NCI-H1436 (cell line): ENCODE measurements at regions not wholly inside any gene's neighbourhood (a gene's known extent, or its start where the extent isn't known, plus 50 kb on each side); places are given as distances from the start of the nearest gene placed in this dataset.
A peak's percentile ranks its signal among the peaks of the same experiment; 100 is the strongest.

Source experiments
- DNase-seq: peaks from one replicate; lab custom pipeline; 2025; lab: John Stamatoyannopoulos, UW

DNA sequence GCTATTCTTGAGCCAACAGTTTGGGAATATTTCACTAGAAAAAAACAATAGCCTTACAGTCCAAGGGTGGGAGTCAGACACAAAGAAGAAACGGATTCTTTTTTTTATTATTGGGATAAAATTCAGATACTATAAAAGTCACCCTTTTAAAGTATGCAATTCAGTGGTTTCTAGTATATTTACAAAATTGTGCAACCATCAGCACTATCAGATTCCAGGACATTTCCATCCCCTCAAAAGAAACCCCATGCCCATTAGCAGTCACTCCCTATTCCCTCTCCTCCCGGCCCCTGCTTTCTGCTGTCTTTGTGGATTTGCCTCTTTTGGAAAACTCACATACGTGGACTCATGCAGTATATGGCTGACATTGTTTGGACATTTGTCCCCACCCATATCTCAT, 134.4 kb downstream of the C16orf95 start:
- no peak for DNase-seq

DNA sequence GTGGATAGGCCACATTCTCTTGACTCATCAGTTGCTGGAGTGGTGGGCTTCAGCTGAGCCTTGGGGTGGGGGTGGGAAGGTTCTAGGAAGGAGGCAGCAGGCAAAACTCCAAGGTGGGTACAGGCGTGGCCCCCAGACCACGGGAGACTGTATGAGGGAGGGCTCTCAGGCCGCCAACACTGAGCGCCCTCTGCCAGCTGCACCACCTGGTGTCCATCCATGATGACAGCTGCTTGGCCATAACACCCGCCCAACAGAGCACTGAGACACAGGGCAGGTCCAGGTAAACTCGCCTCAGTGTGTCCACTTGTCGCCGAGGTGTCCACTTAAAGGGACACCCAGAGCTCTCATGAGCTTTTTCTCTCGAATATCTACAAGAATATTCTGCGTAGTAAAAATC, 133.5 kb downstream of the C16orf95 start:
- DNase-seq = no peak

DNA sequence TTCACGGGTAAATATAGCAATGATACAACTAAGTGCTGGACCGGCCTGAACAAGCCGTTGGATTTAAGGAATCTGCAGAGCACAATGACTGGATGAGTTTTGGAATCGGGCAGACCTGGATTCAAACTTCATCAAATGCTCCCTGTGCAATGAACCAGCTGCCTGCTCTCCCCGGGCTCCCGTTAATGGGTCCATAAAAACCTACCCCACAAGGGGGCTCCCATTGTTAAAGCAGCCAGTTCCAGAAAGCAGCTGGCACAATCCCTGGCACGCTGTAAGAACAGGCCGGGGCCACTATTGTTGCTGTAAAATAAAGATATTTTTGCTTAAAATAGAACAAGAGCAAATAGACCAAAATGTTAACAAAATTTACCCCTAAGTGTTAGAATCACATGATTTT, 131.9 kb downstream of the C16orf95 start:
- no peak for DNase-seq

DNA sequence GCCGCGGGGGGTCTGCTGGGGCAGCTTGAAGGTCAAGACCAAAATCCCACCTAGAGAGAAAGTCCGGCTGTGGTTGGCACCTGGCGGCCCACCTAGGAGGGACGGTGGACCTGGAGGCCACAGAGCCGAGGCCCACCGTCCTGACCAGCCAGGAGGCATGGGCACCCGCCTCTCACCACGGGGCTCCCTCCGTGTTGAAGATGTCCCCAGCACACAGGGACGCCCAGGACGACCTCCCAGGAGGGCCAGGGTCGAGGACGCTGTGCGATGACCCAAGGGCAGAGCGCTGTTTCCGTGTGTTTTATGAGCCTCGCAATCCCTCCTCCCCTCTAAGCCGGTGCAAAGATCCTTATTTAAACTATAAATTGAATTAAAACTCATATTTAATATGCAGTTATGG, 131.2 kb downstream of the C16orf95 start:
- DNase-seq = no peak

DNA sequence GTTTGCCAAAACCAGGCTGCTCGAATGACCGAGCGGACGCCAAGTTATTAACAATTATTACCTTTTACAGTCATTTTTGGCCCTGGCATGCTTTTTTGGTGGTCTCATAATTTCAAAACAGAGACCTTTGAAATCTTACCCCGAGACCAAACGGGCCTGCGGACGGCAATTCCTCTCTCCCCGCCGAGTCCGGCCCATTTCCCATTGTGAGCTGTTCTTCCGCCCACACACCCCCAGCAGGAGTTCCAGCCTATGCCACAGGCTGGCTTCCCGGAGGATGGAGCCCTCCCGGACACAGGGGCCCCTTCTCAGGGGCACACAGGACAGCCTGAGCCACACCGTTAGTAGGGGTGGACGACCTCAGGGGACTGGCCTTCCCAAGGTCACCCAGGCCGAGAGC, 130.7 kb downstream of the C16orf95 start:
- DNase-seq = no peak

DNA sequence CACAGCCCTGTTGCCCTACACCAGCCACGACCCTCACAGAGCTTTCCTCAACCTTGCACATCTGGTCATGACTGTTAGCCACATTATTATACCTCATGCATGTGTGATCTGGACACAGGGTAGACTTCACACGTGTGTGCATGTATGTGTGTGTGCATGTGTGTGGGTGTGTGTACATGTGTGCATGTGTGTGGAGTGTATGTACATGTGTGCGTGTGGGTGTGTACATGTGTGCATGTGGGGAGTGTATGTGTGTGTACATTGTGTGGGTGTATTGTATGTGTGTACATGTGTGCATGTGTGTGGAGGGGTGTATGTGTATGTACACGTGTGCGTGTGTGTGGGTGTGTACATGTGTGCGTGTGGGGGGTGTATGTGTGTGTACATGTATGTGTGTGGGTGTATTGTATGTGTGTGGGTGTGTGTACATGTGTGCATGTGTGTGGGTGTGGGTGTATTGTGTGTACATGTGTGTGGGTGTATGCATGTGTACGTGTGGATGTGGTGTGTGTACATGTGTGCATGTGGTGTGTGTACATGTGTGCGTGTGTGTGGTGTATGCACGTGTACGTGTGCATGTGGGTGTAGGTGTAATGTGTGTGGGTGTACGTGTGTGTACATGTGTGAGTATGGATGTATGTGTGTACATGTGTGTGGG, 130.2 kb downstream of the C16orf95 start:
- no peak for DNase-seq

DNA sequence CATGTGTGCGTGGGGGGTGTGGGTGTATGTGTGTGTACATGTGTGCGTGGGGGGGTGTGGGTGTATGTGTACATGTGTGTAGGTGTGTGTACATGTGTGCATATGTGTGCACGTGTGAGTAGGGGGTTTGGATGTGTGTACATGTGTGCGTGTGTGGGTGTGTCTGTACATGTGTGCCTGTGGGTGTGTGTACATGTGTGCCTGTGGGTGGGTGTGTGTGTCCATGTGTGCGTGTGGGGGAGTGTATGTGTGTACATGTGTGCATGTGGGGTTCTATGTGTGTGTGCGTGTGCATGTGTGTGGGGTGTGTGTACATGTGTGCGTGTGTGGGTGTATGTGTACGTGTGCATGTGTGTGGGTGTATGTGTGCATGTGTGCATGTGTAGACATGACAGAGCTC, 129.1 kb downstream of the C16orf95 start:
- no peak for DNase-seq

DNA sequence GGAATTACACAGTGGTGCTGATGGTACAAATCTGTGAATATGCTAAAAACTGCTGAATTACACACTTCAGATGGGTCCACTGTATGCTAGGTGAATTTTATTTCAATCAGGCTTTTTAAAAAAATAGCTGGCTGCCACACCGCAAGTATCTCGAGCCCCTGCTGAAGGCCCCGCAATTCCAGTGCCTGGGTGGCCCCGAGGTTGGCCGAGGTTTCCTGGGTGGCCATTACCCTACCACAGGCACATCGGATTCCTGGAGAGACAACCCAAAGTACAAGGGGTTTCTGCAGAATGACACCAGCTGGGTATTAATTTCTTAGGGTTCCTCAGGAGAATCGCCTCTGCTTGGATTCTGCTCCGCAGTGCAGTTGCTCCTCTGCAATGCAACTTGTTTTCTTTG, 127.8 kb downstream of the C16orf95 start:
- DNase-seq = no peak

DNA sequence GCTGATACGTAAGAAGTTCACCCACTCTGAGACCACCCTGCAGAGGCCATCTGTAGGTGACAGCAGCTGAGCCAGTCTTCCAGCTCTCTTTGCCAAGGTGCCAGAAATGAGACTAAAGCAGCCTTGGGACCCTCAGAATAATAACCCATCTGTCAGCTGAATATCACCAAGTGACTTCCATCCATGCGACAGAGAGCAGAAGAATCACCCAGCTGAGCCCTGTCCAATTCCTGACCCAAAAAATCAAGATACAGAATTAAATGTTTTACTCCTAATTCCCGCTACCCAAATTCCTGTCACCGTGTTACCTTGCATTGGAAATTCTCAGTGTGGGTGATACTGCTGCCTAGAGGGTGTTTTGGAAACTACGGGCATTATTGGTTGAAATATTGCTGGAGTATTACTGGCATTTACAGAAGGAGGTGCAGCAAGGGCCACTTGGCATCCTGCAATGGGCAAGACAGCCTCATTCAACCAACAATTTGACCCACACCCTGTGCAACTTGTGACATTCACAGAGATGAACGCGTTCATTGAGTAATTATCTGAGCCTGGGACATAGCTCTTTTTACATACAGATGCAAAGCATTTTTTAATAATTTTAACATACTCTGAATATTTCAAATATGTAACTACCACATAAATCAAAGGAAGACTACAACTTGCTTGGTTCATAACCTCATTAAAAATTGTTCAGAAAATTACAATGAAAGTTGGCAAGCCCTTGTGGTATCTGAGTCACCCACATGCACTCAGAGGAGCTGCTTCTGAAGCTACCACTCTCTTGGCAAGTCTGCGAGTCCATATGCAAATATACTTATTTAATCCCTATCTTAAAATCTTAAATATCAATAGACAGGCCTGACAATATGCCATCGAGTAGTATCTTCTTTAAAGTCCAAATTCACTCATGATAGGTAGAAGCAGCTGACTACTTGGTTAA, 126.6 kb downstream of the C16orf95 start:
- DNase-seq = no peak

DNA sequence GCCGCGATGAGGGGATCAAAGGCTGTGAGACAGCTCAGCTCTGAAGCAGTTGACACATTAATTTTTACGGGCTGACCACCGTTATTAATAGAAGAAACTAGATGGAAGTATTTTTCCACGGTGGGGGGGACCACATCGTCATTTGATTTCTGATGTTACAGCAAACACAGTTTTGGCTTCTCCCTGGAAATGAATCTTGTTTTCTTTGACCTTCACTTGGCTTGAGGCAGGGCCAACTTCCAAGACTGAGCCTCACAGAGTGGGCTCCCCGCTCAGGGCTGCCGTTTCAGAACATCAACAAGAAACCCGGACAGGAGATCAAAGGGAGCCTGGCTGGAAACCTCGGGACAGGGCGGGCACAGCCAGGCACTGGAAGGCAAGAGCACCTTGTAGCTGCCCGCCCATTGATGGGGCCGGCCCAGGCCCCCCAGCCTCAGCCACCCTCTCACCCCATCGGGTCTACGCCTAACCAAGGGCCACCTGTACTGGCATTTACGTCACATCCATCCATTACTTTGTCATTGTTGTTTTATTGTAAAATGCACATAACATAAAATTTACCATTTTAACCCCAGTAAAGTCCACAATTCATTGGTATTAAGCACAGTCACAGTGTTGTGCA, 124.6 kb downstream of the C16orf95 start:
- DNase-seq = no peak

DNA sequence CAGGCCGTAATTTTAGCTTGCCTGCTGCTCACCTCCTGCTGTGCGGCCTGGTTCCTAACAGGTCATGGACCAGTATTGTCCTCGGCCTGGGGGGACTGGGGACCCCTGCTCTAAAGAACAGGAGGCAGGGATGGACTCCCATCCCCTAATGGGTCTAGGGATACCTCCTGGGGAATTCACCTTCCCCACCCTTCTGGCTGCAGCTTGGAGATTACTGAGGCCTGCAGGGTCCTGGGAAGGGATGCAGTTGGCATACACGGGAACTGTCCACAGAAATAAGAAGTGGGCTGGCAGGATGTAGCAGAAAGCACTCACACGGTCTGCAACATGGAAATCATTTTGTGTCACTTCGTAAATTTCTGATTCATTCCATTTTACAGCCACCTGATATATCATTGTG, 123.0 kb downstream of the C16orf95 start:
- DNase-seq = no peak

DNA sequence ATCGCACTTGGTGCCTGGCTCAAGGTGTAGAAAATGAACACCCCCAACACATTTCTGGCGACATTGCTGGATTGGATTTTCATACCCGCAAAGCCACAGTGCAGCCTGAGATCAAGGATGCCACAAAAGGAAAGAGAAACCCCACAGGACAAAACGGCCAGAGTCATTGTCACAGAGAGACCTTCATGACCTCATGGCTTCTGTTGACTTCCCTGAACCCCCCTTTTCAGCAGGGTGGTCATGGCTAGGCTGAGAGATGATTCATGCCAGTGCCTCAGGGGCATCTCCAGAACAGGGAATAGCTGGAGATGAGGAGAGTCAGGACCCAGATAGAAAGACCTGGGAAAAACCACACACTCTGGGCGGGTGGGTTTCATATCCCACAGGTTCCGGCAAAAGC, 122.0 kb downstream of the C16orf95 start:
- DNase-seq = no peak

DNA sequence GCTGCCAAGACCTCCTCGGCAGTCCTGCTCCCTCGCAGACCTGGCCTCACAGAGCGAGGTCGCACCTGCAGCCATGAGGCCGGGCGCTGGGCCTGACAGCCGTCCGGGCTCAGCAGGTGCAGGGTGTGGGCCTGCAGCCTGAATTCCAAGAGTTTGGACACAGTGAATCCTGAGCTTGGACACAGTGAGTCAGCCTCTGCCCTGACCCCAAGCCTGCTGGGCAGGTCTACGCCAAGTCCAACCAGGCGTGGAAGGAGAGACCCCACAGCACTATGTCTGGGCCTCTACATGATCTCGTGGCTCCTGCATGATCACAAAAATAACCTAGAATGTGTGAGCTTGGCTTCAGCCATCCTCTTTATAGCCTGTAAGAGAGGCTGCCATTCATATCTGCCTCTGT, 121.0 kb downstream of the C16orf95 start:
- DNase-seq = no peak

DNA sequence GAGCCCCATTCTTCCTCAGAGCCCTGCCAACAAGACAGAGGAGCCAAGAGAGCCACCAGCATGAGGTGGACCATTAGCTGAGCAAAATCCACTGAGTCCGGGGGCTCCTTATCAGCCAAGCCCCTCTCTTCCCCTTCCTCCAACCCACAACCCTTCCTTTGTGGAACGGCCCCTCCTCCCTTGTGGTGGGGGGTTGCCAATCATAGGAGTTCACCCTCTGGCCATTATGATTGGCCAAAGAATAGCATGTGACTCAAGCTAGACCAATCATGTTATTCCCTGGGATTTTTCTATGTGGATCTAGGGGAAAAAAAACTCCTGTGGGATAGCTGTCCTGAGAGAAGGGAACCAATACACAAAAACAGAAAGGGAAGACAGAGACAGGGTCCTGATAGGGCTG, 120.5 kb downstream of the C16orf95 start:
- DNase-seq = no peak

DNA sequence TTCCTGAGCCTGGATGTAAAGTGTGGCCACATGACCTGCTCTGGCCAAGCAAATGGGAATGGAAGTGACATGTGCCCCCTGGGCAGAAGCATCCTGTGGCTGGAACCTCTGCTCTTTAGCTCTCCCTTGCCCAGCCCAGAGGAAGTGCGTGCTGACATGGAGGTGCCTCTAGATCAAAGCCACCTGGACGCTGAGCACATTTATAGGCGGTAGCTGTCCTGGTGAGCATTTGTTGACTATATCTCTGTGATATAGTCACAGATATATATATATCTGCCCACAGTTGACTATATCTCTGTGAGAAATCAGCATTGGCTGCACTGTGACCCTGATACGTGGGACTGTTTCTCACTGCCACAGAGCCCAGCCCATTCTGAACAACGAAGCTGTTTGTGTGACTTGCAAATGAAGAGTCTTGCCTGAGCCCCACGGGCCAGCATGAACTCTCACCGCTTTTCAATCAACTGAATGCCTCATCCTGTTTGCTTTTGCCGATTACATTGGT, 118.8 kb downstream of the C16orf95 start:
- DNase-seq = no peak

DNA sequence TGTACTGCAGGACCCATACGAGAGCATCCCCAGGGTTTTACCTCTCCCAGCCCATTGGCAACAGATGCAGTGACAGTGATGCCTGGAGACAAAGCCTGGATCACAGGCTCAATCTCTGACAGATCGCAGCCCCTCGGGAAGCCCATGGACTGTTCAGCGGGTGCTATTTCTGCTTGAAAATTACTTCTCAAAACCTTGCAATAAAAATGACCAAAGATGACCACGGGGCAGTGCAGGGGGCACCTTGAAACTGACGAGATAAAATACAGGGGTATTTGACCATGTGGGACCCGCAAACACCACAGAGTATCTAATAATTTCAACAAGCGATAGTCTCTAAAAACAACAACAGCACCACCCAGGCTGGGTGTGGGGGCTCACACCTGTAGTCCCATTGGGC, 118.3 kb downstream of the C16orf95 start:
- DNase-seq = no peak

DNA sequence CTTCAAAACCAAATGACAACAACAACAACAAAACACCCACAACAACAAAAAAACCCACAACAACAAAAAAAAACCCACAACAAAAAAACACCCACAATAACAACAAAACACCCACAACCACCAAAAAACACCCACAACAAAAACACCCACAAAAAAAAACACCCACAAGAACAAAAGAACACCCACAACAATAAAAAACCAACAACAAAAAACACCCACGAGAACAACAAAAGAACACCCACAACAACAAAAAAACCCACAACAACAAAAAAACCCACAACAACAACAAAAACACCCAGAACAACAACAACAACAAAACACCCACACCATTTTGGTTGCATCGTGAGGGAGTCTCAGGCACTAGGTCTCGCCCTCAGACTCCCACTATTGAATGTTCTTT, 117.8 kb downstream of the C16orf95 start:
- DNase-seq = no peak

DNA sequence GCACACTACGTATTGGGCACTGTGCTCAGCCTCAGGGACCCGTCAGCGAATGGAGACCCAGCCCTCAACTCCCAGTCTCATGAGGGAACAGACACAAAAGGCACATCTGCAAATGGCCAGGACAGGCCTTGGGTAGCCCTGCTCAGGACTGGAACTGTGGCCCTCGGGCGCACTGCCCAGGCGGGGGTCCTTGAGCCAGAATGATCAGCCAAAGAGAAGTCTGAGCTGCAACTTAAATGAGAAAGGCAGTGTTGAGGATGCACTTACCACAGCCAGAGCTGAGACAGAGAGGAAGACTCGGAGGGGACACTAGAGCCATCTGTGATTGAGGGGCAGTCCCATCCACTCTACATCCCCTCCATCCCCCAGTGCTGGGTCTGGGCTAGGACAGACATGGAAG, 117.3 kb downstream of the C16orf95 start:
- no peak for DNase-seq

DNA sequence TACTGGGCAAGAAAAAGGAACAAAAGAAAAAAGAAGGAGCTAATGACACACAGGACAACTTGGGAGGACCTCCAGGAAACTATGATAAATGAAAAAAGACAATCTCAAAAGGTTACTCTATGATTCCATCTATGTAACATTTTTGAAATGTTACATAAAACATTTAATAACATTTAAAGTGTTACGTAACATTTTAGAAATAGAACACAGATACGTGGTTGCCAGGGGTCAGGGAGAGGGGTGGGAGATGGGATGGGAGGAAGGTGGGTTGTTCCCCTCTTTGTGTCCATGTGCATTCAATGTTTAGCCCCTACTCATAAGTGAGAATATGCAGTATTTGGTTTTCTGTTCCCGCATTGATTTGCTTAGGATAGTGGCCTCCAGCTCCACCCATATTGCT, 116.6 kb downstream of the C16orf95 start:
- no peak for DNase-seq

DNA sequence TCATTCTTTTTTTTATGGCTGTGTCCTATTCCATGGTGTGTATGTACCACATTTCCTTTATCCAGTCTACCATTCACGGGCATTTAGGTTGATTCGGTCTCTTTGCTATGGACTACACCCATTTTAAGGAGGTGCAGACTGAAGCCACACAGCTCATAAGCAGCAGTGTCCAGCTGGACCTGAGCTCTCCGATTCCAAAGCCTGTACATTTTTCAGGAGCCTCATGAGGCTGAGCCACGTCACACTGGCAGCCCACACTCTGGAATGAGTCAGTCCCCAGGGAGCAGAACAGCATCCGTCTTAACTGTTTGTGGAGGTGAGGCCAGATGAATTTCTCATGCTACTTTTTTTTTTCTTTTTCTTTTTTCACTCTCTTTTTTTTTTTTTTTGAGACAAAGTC, 116.1 kb downstream of the C16orf95 start:
- DNase-seq = no peak

DNA sequence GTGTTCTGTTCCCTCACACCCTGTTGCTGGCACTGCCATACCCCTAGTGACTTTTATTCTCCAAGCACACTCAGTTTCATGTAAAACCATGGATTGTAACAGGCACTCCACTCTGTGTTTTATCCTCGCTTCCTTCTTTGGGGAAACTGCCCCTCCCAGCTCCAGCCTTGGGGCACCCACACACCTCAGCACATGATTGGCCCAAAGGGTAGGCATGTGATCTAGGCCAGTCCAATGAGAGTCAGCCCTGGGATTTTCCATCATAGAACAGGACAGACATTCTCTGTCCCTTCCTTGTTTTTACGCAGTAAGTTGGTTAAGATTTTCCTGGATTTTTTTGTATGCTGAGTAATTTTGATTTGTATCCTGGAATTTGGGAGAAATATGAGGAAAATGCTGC, 115.4 kb downstream of the C16orf95 start:
- no peak for DNase-seq

DNA sequence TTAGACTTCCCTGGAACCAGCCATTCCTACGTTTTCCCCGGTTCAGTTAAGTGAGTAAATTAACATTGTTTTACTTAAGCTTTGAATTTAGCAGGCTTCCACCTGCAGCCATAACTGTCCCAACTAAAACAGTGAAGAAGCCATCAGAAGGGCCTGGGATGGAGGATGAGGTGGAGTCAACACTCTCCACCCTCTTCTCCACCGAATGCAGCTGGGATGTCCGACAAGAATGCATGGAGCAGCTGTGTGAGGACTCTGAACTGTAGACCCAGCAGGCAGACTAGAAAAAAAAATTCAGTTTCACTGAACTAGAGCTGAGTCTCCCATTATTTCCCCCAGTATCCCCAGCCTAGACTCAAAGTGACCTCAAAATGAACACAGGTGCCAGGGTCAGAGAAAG, 114.8 kb downstream of the C16orf95 start:
- no peak for DNase-seq

DNA sequence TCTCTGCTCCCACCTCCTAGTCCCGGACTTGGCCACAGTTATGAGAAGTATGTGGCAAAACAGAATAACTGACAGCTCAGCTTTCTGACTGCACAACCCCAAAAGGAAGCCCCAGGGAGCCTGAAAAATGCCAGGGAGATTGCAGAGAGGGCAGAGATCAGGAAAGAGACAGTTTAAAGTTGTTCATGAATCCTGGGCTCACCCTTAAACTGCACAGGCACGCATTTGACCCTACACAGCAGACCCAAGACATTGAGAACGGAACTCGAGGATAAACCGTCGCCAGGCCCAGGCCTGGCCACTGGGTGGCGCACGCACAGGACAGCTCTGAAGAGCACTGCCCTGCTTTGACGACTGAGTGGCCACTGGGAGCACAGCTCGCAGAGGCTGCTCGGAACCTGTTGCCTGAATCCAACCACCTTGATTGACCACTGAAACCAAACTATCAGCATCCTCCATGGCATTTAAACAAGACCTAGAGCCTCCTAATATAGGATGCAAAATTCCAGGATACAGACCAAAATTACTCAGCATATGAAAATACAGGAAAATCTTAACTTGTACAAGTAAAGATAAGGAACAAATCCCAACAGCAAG, 114.0 kb downstream of the C16orf95 start:
- peak; percentile 2 for DNase-seq
